SK-N-SH (cell line): ENCODE measurements at regions not wholly inside any gene's neighbourhood (a gene's known extent, or its start where the extent isn't known, plus 50 kb on each side); places are given as distances from the start of the nearest gene placed in this dataset.

Experiments used
- CTCF ChIP-seq: fragments of 200-600 bp; sonication (generic); IDR thresholded peaks from 2 replicates; pipeline ENCODE4 v1.6.1; 2017; ENCODE audit warnings: antibody characterized with exemption, mild to moderate bottlenecking, moderate library complexity
- EP300 ChIP-seq, 2 experiments: IDR thresholded peaks; 2 replicates each; pipeline versions ENCODE4 v1.4.0 to v1.6.1; 2012; ENCODE audit warnings: borderline replicate concordance in 1 of 2, low read depth in 1 of 2, low read length in 1 of 2
- FOXM1 ChIP-seq: IDR thresholded peaks from 2 replicates; pipeline ENCODE4 v1.4.0; 2012; ENCODE audit warnings: low read depth, mild to moderate bottlenecking
- POLR2AphosphoS5 ChIP-seq: IDR thresholded peaks from 2 replicates; pipeline ENCODE4 v1.6.1; 2012; ENCODE audit warnings: low read depth, low read length
- YY1 ChIP-seq: IDR thresholded peaks from 2 replicates; pipeline ENCODE4 v1.4.0; 2012; ENCODE audit warnings: low read depth, mild to moderate bottlenecking
- TF ChIP-seq, protein P1 (sequence below): fragments of 150-350 bp; IDR thresholded peaks from 2 replicates; pipeline ENCODE4 v1.6.1; 2017; ENCODE audit warnings: antibody characterized with exemption, low read length, low read depth, borderline replicate concordance
- TF ChIP-seq, protein P2 (sequence below): IDR thresholded peaks from 2 replicates; pipeline ENCODE4 v1.4.0; 2012; ENCODE audit warnings: low read depth, borderline replicate concordance
- TF ChIP-seq, protein P3 (sequence below): IDR thresholded peaks from 2 replicates; pipeline ENCODE4 v1.4.0; 2012; ENCODE audit warnings: low read depth

GRCh38 chr3:144818973-144819372, 847.4 kb downstream of the DIPK2A start:
- TF ChIP-seq CTCF: no peak
- TF ChIP-seq FOXM1: no peak
- TF ChIP-seq, protein P1, sequence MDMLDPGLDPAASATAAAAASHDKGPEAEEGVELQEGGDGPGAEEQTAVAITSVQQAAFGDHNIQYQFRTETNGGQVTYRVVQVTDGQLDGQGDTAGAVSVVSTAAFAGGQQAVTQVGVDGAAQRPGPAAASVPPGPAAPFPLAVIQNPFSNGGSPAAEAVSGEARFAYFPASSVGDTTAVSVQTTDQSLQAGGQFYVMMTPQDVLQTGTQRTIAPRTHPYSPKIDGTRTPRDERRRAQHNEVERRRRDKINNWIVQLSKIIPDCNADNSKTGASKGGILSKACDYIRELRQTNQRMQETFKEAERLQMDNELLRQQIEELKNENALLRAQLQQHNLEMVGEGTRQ: no peak
- TF ChIP-seq, protein P2, sequence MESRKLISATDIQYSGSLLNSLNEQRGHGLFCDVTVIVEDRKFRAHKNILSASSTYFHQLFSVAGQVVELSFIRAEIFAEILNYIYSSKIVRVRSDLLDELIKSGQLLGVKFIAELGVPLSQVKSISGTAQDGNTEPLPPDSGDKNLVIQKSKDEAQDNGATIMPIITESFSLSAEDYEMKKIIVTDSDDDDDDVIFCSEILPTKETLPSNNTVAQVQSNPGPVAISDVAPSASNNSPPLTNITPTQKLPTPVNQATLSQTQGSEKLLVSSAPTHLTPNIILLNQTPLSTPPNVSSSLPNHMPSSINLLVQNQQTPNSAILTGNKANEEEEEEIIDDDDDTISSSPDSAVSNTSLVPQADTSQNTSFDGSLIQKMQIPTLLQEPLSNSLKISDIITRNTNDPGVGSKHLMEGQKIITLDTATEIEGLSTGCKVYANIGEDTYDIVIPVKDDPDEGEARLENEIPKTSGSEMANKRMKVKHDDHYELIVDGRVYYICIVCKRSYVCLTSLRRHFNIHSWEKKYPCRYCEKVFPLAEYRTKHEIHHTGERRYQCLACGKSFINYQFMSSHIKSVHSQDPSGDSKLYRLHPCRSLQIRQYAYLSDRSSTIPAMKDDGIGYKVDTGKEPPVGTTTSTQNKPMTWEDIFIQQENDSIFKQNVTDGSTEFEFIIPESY: no peak
- TF ChIP-seq, protein P3, sequence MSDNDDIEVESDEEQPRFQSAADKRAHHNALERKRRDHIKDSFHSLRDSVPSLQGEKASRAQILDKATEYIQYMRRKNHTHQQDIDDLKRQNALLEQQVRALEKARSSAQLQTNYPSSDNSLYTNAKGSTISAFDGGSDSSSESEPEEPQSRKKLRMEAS: no peak
- TF ChIP-seq POLR2AphosphoS5: no peak
- no peak for TF ChIP-seq EP300 (IDR thresholded peaks at IDR 0.05; ENCODE audit: borderline replicate concordance in 1 of 2, low read depth in 1 of 2, low read length in 1 of 2)
- TF ChIP-seq YY1: no peak
